Gastroesophageal sphincter (tissue), 4 donors: ENCODE measurements at regions not wholly inside any gene's neighbourhood (a gene's known extent, or its start where the extent isn't known, plus 50 kb on each side); places are given as distances from the start of the nearest gene placed in this dataset.

ENCODE experiments used
- ATAC-seq: fragments of 150-250 bp; one replicate; pipeline ENCODE4 v1.9.1; 2016; ENCODE audit warnings: mild to moderate bottlenecking, moderate library complexity
- H3K27ac ChIP-seq, 4 donors: fragments of 200-600 bp; sonication (generic) in 3 of 4; 1 replicate in 3 of 4; 2 replicates in 1 of 4; pipeline ENCODE4 v1.5.1; 2016 to 2019
- H3K27me3 ChIP-seq: fragments of 200-600 bp; sonication (generic); one replicate; pipeline ENCODE4 v1.5.1; 2019
- H3K36me3 ChIP-seq, 2 donors: fragments of 200-600 bp; sonication (generic); one replicate each; pipeline ENCODE4 v1.5.1; 2019; ENCODE audit warnings: control low read depth in 1 of 2
- H3K4me1 ChIP-seq, 3 donors: fragments of 200-600 bp; sonication (generic); 1 replicate in 2 of 3; 2 replicates in 1 of 3; pipeline ENCODE4 v1.5.1; 2016 to 2019; ENCODE audit warnings: control low read depth in 2 of 3
- H3K4me3 ChIP-seq, 2 donors: fragments of 200-600 bp; sonication (generic); one replicate each; pipeline ENCODE4 v1.5.1; 2019; ENCODE audit warnings: mild to moderate bottlenecking in 1 of 2, moderate library complexity in 1 of 2
- H3K9me3 ChIP-seq, 3 donors: fragments of 200-600 bp; sonication (generic); one replicate each; pipeline ENCODE4 v1.5.1; 2017 to 2019; ENCODE audit warnings: control low read depth in 2 of 3
- EP300 ChIP-seq: sonication (generic); formaldehyde crosslinking; IDR thresholded peaks from one replicate; pipeline ENCODE4 v1.6.1; 2017; ENCODE audit warnings: antibody characterized with exemption, mild to moderate bottlenecking
- POLR2A ChIP-seq, 2 donors: fragments of 450-650 bp; IDR thresholded peaks; one replicate each; pipeline ENCODE4 v1.6.1; 2017; ENCODE audit warnings: antibody characterized with exemption in 2 of 2, mild to moderate bottlenecking in 2 of 2, moderate library complexity in 1 of 2
- POLR2AphosphoS5 ChIP-seq: sonication (generic); formaldehyde crosslinking; IDR thresholded peaks from one replicate; pipeline ENCODE4 v1.6.1; 2017; ENCODE audit warnings: antibody characterized with exemption
- WGBS, 2 donors: methylation state at CpG; one replicate each; pipeline ENCODE4 v1.1.5; 2018; ENCODE audit warnings: low coverage in 1 of 2; 5-methylcytosine and 5-hydroxymethylcytosine counted together
- TF ChIP-seq, protein P1 (sequence below), 4 experiments: fragments of 200-600 bp in 2 of 4; fragments of 450-650 bp in 2 of 4; sonication (generic) in 1 of 4; IDR thresholded peaks; one replicate each; pipeline ENCODE4 v1.5.1; 2017 to 2019; ENCODE audit warnings: antibody characterized with exemption in 4 of 4, mild to moderate bottlenecking in 2 of 4, moderate library complexity in 2 of 4

DNA sequence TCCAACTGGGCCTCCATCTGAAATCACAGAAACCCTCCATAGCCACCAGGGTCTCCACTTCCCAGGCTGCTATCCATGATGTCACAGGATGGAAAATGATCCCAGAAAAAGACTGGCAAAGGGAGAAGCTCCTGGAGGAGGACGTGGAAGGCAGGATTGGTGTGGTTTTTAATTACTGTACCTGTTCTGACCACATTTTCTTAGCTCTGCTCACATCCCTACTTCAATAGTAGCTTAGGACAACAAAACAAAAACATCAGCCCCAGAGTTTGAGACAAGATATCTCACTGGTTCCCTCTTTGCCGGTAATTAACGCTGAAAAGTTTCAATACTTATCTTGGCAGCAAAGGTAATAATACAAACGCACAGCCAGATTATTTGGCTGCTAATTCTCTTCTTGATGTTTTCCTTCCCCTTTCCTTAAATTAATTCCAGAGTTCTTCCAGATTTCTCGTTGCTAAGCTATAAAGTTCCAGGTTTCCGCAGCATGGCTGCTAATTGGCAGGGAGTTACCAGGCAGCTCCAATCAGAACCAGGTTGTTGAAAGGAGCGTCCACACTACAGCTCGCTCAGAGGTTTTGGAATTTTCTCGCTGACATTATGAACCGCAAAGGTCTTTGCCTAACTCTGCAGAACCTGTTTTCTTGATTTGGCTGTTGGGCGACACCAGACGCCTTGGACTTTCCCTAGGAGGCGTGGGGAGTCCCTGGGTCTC lies 263.4 kb downstream of the MRTFB start:
- WGBS, 2 donors: 52 to 73% methylated on average over 6 to 7 of the region's 13 CpGs
- Histone ChIP-seq H3K9me3 (no peaks in the 10 kb centered on the region), H3K4me3 (no peak overlapping the region), H3K27me3 (no peaks in the 10 kb centered on the region), H3K4me1 (peaks cover 0 to 13% (median 6%) of the 10 kb centered on the region in 3 donors), H3K27ac (no peak overlapping the region), H3K36me3 (no peaks in the 10 kb centered on the region)
- ATAC-seq: no peak
- TF ChIP-seq, protein P1, sequence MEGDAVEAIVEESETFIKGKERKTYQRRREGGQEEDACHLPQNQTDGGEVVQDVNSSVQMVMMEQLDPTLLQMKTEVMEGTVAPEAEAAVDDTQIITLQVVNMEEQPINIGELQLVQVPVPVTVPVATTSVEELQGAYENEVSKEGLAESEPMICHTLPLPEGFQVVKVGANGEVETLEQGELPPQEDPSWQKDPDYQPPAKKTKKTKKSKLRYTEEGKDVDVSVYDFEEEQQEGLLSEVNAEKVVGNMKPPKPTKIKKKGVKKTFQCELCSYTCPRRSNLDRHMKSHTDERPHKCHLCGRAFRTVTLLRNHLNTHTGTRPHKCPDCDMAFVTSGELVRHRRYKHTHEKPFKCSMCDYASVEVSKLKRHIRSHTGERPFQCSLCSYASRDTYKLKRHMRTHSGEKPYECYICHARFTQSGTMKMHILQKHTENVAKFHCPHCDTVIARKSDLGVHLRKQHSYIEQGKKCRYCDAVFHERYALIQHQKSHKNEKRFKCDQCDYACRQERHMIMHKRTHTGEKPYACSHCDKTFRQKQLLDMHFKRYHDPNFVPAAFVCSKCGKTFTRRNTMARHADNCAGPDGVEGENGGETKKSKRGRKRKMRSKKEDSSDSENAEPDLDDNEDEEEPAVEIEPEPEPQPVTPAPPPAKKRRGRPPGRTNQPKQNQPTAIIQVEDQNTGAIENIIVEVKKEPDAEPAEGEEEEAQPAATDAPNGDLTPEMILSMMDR (IDR thresholded peaks at IDR 0.05): no peak
- TF ChIP-seq POLR2A (IDR thresholded peaks at IDR 0.05) (no peak), EP300 (no peak), POLR2AphosphoS5 (no peak)

GRCh38 chr16:14333361-14333760 lies 262.2 kb downstream of the MRTFB start:
- WGBS, 2 donors: 80 to 100% methylated on average over 1 of the region's 2 CpGs
- TF ChIP-seq, protein P1 (IDR thresholded peaks at IDR 0.05): no peak
- no peak for TF ChIP-seq POLR2A (IDR thresholded peaks at IDR 0.05)
- no peak for TF ChIP-seq EP300
- no peak for TF ChIP-seq POLR2AphosphoS5
- H3K4me3 ChIP-seq: no peak overlapping the region
- H3K4me1 ChIP-seq: peaks cover 0 to 13% (median 6%) of the 10 kb centered on the region in 3 donors
- H3K9me3 ChIP-seq: no peaks in the 10 kb centered on the region
- H3K27me3 ChIP-seq: no peaks in the 10 kb centered on the region
- H3K36me3 ChIP-seq: peaks cover 0 to 5% of the 10 kb centered on the region in 2 donors
- no peak overlapping the region for H3K27ac ChIP-seq
- no peak for ATAC-seq

- Histone ChIP-seq H3K4me3 (no peak overlapping the region), H3K4me1 (peaks cover 0 to 6% (median 4%) of the 10 kb centered on the region in 3 donors), H3K27ac (no peak overlapping the region), H3K27me3 (no peaks in the 10 kb centered on the region), H3K36me3 (peaks cover 0 to 20% of the 10 kb centered on the region in 2 donors), H3K9me3 (no peaks in the 10 kb centered on the region)
- WGBS, 2 donors: 68 to 72% methylated on average over 2 of the region's 2 CpGs
- no peak for ATAC-seq
- TF ChIP-seq, protein P1 (IDR thresholded peaks at IDR 0.05): no peak
- TF ChIP-seq POLR2AphosphoS5: no peak
- no peak for TF ChIP-seq POLR2A (IDR thresholded peaks at IDR 0.05)
- no peak for TF ChIP-seq EP300
Observed at GRCh38 chr16:14331020-14331419, 259.9 kb downstream of the MRTFB start.

DNA sequence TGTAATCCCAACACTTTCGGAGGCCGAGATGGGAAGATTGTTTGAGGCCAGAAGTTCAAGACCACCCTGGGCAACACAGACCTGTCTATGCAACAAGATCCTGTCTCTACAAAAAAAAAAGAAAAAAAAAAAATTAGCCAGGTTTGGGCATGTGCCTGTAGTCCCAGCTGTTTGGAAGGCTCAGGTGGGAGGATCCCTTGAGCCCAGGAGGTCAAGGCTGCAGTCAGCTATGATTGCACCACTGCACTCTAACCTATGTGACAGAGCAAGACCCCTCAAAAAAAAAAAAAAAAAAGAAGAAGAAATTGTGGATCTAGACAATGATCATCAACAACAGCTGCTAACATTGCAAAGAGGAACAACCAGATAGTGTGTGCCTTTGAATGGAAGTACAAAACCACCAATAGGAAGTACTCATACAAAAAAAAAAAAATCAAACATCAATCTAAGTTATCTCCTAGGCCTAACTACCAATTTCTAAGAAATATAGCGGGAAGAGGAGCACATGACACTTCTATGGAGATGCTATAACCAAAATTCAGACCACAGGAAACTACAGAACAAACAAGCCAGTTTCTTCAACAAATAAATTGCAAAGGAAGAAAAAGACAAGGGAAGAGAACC lies 258.7 kb downstream of the MRTFB start:
- no peak for ATAC-seq
- Histone ChIP-seq H3K27me3 (no peaks in the 10 kb centered on the region), H3K27ac (no peak overlapping the region), H3K9me3 (no peaks in the 10 kb centered on the region), H3K4me3 (no peak overlapping the region), H3K36me3 (peaks cover 0 to 20% of the 10 kb centered on the region in 2 donors), H3K4me1 (peaks cover 0 to 18% (median 4%) of the 10 kb centered on the region in 3 donors)
- TF ChIP-seq EP300: no peak
- TF ChIP-seq POLR2A (IDR thresholded peaks at IDR 0.05): no peak
- TF ChIP-seq, protein P1 (IDR thresholded peaks at IDR 0.05): no peak
- TF ChIP-seq POLR2AphosphoS5: no peak
- 97 to 100% methylated on average over 3 of the region's 3 CpGs for WGBS, 2 donors
